Neural cell (in vitro differentiated cells): ENCODE measurements at regions not wholly inside any gene's neighbourhood (a gene's known extent, or its start where the extent isn't known, plus 50 kb on each side); places are given as distances from the start of the nearest gene placed in this dataset.

ENCODE experiments used
- CTCF ChIP-seq: fragments of 450-650 bp; IDR thresholded peaks from 2 replicates; pipeline ENCODE4 v1.5.1; 2014; ENCODE audit warnings: antibody characterized with exemption, mild to moderate bottlenecking, moderate library complexity; ENCODE audit not compliant: poor library complexity, severe bottlenecking
- EP300 ChIP-seq: fragments of 450-650 bp; conservative IDR thresholded peaks from 2 replicates; pipeline ENCODE4 v1.6.1; 2014; ENCODE audit warnings: antibody characterized with exemption, mild to moderate bottlenecking, moderate library complexity; ENCODE audit not compliant: poor library complexity, severe bottlenecking
- EZH2 ChIP-seq: fragments of 200-600, 300-800 bp; shearing (Covaris generic), sonication (generic); IDR thresholded peaks from 2 replicates; pipeline ENCODE4 v1.6.1; 2014; ENCODE audit warnings: antibody characterized with exemption, low read length, borderline replicate concordance, mild to moderate bottlenecking; ENCODE audit not compliant: insufficient read depth, poor library complexity, severe bottlenecking
- MXI1 ChIP-seq: fragments of 450-650 bp; conservative IDR thresholded peaks from 2 replicates; pipeline ENCODE4 v1.6.1; 2014; ENCODE audit warnings: antibody characterized with exemption, mild to moderate bottlenecking; ENCODE audit not compliant: poor library complexity, severe bottlenecking
- POLR2AphosphoS5 ChIP-seq: IDR thresholded peaks from 2 replicates; pipeline ENCODE4 v1.6.1; 2012
- REST ChIP-seq: IDR thresholded peaks from 2 replicates; pipeline ENCODE4 v1.6.1; 2012; ENCODE audit warnings: borderline replicate concordance
- SMC3 ChIP-seq: fragments of 450-650 bp; conservative IDR thresholded peaks from 2 replicates; pipeline ENCODE4 v1.6.1; 2014; ENCODE audit warnings: antibody characterized with exemption, mild to moderate bottlenecking, moderate library complexity; ENCODE audit not compliant: poor library complexity

GRCh38 chr2:66322506-66323260, 112.2 kb upstream of the MEIS1 start:
- TF ChIP-seq CTCF (no peak), EZH2 (no peak), REST (no peak), POLR2AphosphoS5 (no peak), MXI1 (no peak), EP300 (no peak), SMC3 (no peak)
